ENCODE measurements at regions not wholly inside any gene's neighbourhood (a gene's known extent, or its start where the extent isn't known, plus 50 kb on each side); places are given as distances from the start of the nearest gene placed in this dataset.

GRCh38 chr2:14340703-14341102, 291.8 kb upstream of the LRATD1 start:
- CTCF ChIA-PET: no interaction called here
- Histone ChIP-seq H3K36me3 (ENCODE audit: control insufficient read depth in 2 of 2, extremely low read depth in 1 of 2, insufficient read depth in 1 of 2, low read length in 1 of 2) (no peaks in the 10 kb centered on the region), H3K27me3 (replicated peaks in 1 of 2; ENCODE audit: control insufficient read depth in 2 of 2, extremely low read depth in 1 of 2, insufficient read depth in 2 of 2, low read length in 1 of 2) (no peaks in the 10 kb centered on the region), H3K9me3 (no peaks in the 10 kb centered on the region), H3K4me3 (ENCODE audit: control insufficient read depth in 1 of 2, extremely low read depth in 1 of 2, low read length in 1 of 2) (no peak overlapping the region), H3K4me1 (ENCODE audit: control insufficient read depth in 1 of 2, extremely low read depth in 1 of 2, insufficient read depth in 2 of 2, low read length in 2 of 2) (no peaks in the 10 kb centered on the region), H3K27ac (ENCODE audit: low read length) (no peak overlapping the region)
- ATAC-seq (replicated peaks in 1 of 4) (no peak), DNase-seq (no peak)
- no CpG with 5 or more reads among the region's 3 CpGs for WGBS (ENCODE audit: insufficient coverage)
- H3K4me1 Mint-ChIP-seq: no peaks in the 10 kb centered on the region
- H3K4me3 Mint-ChIP-seq: no peak overlapping the region
- POLR2A ChIA-PET: no interaction called here
- no peaks in the 10 kb centered on the region for H3K36me3 Mint-ChIP-seq
- H3K27me3 Mint-ChIP-seq: no peaks in the 10 kb centered on the region
- H3K27ac Mint-ChIP-seq: no peak overlapping the region
- H3K9me3 Mint-ChIP-seq: peaks cover 0 to 4% (median 4%) of the 10 kb centered on the region in 3 donors

GRCh38 chr2:14342313-14342712, 290.2 kb upstream of the LRATD1 start:
- Mint-ChIP-seq H3K4me3 (no peak overlapping the region), H3K36me3 (no peaks in the 10 kb centered on the region), H3K27me3 (no peaks in the 10 kb centered on the region), H3K27ac (no peak overlapping the region), H3K9me3 (peaks cover 3 to 4% (median 4%) of the 10 kb centered on the region in 3 donors), H3K4me1 (no peaks in the 10 kb centered on the region)
- Histone ChIP-seq H3K4me1 (ENCODE audit: control insufficient read depth in 1 of 2, extremely low read depth in 1 of 2, insufficient read depth in 2 of 2, low read length in 2 of 2) (no peaks in the 10 kb centered on the region), H3K9me3 (no peaks in the 10 kb centered on the region), H3K27me3 (replicated peaks in 1 of 2; ENCODE audit: control insufficient read depth in 2 of 2, extremely low read depth in 1 of 2, insufficient read depth in 2 of 2, low read length in 1 of 2) (no peaks in the 10 kb centered on the region), H3K36me3 (ENCODE audit: control insufficient read depth in 2 of 2, extremely low read depth in 1 of 2, insufficient read depth in 1 of 2, low read length in 1 of 2) (no peaks in the 10 kb centered on the region), H3K4me3 (ENCODE audit: control insufficient read depth in 1 of 2, extremely low read depth in 1 of 2, low read length in 1 of 2) (no peak overlapping the region), H3K27ac (ENCODE audit: low read length) (no peak overlapping the region)
- no peak for DNase-seq
- CTCF ChIA-PET: no interaction called here
- 75% methylated on average over 1 of the region's 3 CpGs for WGBS (ENCODE audit: insufficient coverage)
- POLR2A ChIA-PET: no interaction called here
- no peak for ATAC-seq (replicated peaks in 1 of 4)

DNA sequence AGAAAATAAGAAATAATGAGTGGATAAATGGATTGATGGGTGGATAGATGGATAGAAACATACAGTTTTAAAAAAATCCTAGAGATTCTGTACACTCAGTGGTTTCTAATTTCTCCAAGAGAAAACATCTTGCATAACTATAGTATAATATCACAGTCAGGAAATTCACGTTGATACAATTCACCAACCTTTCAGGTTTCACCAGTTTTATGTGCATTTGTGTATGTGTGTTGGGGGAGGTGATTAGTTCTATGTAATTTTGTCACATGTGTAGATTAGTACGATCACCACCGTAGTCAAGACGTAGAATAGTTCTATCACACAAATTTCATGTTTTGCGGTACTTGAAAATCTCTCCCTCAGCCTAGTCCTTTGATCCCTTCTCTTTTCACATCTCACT, 288.2 kb upstream of the LRATD1 start:
- no peaks in the 10 kb centered on the region for H3K36me3 ChIP-seq (ENCODE audit: control insufficient read depth in 2 of 2, extremely low read depth in 1 of 2, insufficient read depth in 1 of 2, low read length in 1 of 2)
- Mint-ChIP-seq H3K27me3 (no peaks in the 10 kb centered on the region), H3K4me3 (no peak overlapping the region), H3K4me1 (no peaks in the 10 kb centered on the region), H3K36me3 (no peaks in the 10 kb centered on the region), H3K9me3 (peaks cover 0 to 8% (median 5%) of the 10 kb centered on the region in 3 donors), H3K27ac (no peak overlapping the region)
- POLR2A ChIA-PET: no interaction called here
- CTCF ChIA-PET: no interaction called here
- no peak overlapping the region for H3K4me3 ChIP-seq (ENCODE audit: control insufficient read depth in 1 of 2, extremely low read depth in 1 of 2, low read length in 1 of 2)
- H3K4me1 ChIP-seq (ENCODE audit: control insufficient read depth in 1 of 2, extremely low read depth in 1 of 2, insufficient read depth in 2 of 2, low read length in 2 of 2): no peaks in the 10 kb centered on the region
- H3K27me3 ChIP-seq (replicated peaks in 1 of 2; ENCODE audit: control insufficient read depth in 2 of 2, extremely low read depth in 1 of 2, insufficient read depth in 2 of 2, low read length in 1 of 2): no peaks in the 10 kb centered on the region
- H3K27ac ChIP-seq (ENCODE audit: low read length): no peak overlapping the region
- WGBS (ENCODE audit: insufficient coverage): 100% methylated on average over 1 of the region's 5 CpGs
- no peak for DNase-seq
- ATAC-seq (replicated peaks in 1 of 4): no peak
- no peaks in the 10 kb centered on the region for H3K9me3 ChIP-seq

GRCh38 chr2:14348247-14348646, 284.3 kb upstream of the LRATD1 start:
- Mint-ChIP-seq H3K4me1 (no peaks in the 10 kb centered on the region), H3K27ac (no peak overlapping the region), H3K36me3 (no peaks in the 10 kb centered on the region), H3K4me3 (no peak overlapping the region), H3K9me3 (peaks cover 5 to 13% (median 11%) of the 10 kb centered on the region in 3 donors), H3K27me3 (no peaks in the 10 kb centered on the region)
- H3K4me3 ChIP-seq (ENCODE audit: control insufficient read depth in 1 of 2, extremely low read depth in 1 of 2, low read length in 1 of 2): no peak overlapping the region
- ATAC-seq (replicated peaks in 1 of 4) (no peak), DNase-seq (no peak)
- H3K27me3 ChIP-seq (replicated peaks in 1 of 2; ENCODE audit: control insufficient read depth in 2 of 2, extremely low read depth in 1 of 2, insufficient read depth in 2 of 2, low read length in 1 of 2): no peaks in the 10 kb centered on the region
- no peaks in the 10 kb centered on the region for H3K4me1 ChIP-seq (ENCODE audit: control insufficient read depth in 1 of 2, extremely low read depth in 1 of 2, insufficient read depth in 2 of 2, low read length in 2 of 2)
- H3K36me3 ChIP-seq (ENCODE audit: control insufficient read depth in 2 of 2, extremely low read depth in 1 of 2, insufficient read depth in 1 of 2, low read length in 1 of 2): no peaks in the 10 kb centered on the region
- CTCF ChIA-PET: no interaction called here
- WGBS (ENCODE audit: insufficient coverage): 86% methylated on average over 2 of the region's 8 CpGs
- H3K9me3 ChIP-seq: no peaks in the 10 kb centered on the region
- H3K27ac ChIP-seq (ENCODE audit: low read length): no peak overlapping the region
- POLR2A ChIA-PET: no interaction called here

- Histone ChIP-seq H3K36me3 (ENCODE audit: control insufficient read depth in 2 of 2, extremely low read depth in 1 of 2, insufficient read depth in 1 of 2, low read length in 1 of 2) (no peaks in the 10 kb centered on the region), H3K9me3 (no peaks in the 10 kb centered on the region), H3K27me3 (replicated peaks in 1 of 2; ENCODE audit: control insufficient read depth in 2 of 2, extremely low read depth in 1 of 2, insufficient read depth in 2 of 2, low read length in 1 of 2) (no peaks in the 10 kb centered on the region), H3K4me1 (ENCODE audit: control insufficient read depth in 1 of 2, extremely low read depth in 1 of 2, insufficient read depth in 2 of 2, low read length in 2 of 2) (no peaks in the 10 kb centered on the region), H3K27ac (ENCODE audit: low read length) (no peak overlapping the region), H3K4me3 (ENCODE audit: control insufficient read depth in 1 of 2, extremely low read depth in 1 of 2, low read length in 1 of 2) (no peak overlapping the region)
- Mint-ChIP-seq H3K9me3 (peaks cover 7 to 18% (median 16%) of the 10 kb centered on the region in 3 donors), H3K4me3 (no peak overlapping the region), H3K27ac (no peak overlapping the region), H3K27me3 (no peaks in the 10 kb centered on the region), H3K4me1 (no peaks in the 10 kb centered on the region), H3K36me3 (no peaks in the 10 kb centered on the region)
- CTCF ChIA-PET: no interaction called here
- ATAC-seq (replicated peaks in 1 of 4) (no peak), DNase-seq (no peak)
- POLR2A ChIA-PET: no interaction called here
Observed at GRCh38 chr2:14350856-14351255, 281.7 kb upstream of the LRATD1 start.

- H3K4me1 Mint-ChIP-seq: no peaks in the 10 kb centered on the region
Observed at GRCh38 chr2:14352067-14352466, 280.4 kb upstream of the LRATD1 start.

GRCh38 chr2:14354231-14354630, 278.3 kb upstream of the LRATD1 start:
- no peak overlapping the region for H3K27ac Mint-ChIP-seq
- POLR2A ChIA-PET: no interaction called here
- H3K27me3 Mint-ChIP-seq: no peaks in the 10 kb centered on the region
- no peaks in the 10 kb centered on the region for H3K36me3 ChIP-seq (ENCODE audit: control insufficient read depth in 2 of 2, extremely low read depth in 1 of 2, insufficient read depth in 1 of 2, low read length in 1 of 2)
- 86% methylated on average over 1 of the region's 3 CpGs for WGBS (ENCODE audit: insufficient coverage)
- H3K4me3 ChIP-seq (ENCODE audit: control insufficient read depth in 1 of 2, extremely low read depth in 1 of 2, low read length in 1 of 2): no peak overlapping the region
- H3K27ac ChIP-seq (ENCODE audit: low read length): no peak overlapping the region
- ATAC-seq (replicated peaks in 1 of 4): no peak
- no peaks in the 10 kb centered on the region for H3K36me3 Mint-ChIP-seq
- CTCF ChIA-PET: no interaction called here
- H3K4me1 Mint-ChIP-seq: no peaks in the 10 kb centered on the region
- no peaks in the 10 kb centered on the region for H3K27me3 ChIP-seq (replicated peaks in 1 of 2; ENCODE audit: control insufficient read depth in 2 of 2, extremely low read depth in 1 of 2, insufficient read depth in 2 of 2, low read length in 1 of 2)
- no peaks in the 10 kb centered on the region for H3K4me1 ChIP-seq (ENCODE audit: control insufficient read depth in 1 of 2, extremely low read depth in 1 of 2, insufficient read depth in 2 of 2, low read length in 2 of 2)
- H3K9me3 Mint-ChIP-seq: peaks cover 7 to 14% (median 13%) of the 10 kb centered on the region in 3 donors
- no peaks in the 10 kb centered on the region for H3K9me3 ChIP-seq
- no peak overlapping the region for H3K4me3 Mint-ChIP-seq
- no peak for DNase-seq

More at GRCh38 chr2:14352067-14352466, 280.4 kb upstream of the LRATD1 start:
- Mint-ChIP-seq H3K27ac (no peak overlapping the region), H3K36me3 (no peaks in the 10 kb centered on the region), H3K27me3 (no peaks in the 10 kb centered on the region), H3K9me3 (peaks cover 7 to 20% (median 19%) of the 10 kb centered on the region in 3 donors), H3K4me3 (no peak overlapping the region)
- Histone ChIP-seq H3K27ac (ENCODE audit: low read length) (no peak overlapping the region), H3K4me3 (ENCODE audit: control insufficient read depth in 1 of 2, extremely low read depth in 1 of 2, low read length in 1 of 2) (no peak overlapping the region), H3K27me3 (replicated peaks in 1 of 2; ENCODE audit: control insufficient read depth in 2 of 2, extremely low read depth in 1 of 2, insufficient read depth in 2 of 2, low read length in 1 of 2) (no peaks in the 10 kb centered on the region), H3K9me3 (no peaks in the 10 kb centered on the region), H3K4me1 (ENCODE audit: control insufficient read depth in 1 of 2, extremely low read depth in 1 of 2, insufficient read depth in 2 of 2, low read length in 2 of 2) (no peaks in the 10 kb centered on the region), H3K36me3 (ENCODE audit: control insufficient read depth in 2 of 2, extremely low read depth in 1 of 2, insufficient read depth in 1 of 2, low read length in 1 of 2) (no peaks in the 10 kb centered on the region)
- ATAC-seq (replicated peaks in 1 of 4) (no peak), DNase-seq (no peak)
- ChIA-PET POLR2A (no interaction called here), CTCF (no interaction called here)

Measured in T-cell (primary cell).